Panc1 (cell line): ENCODE measurements at regions not wholly inside any gene's neighbourhood (a gene's known extent, or its start where the extent isn't known, plus 50 kb on each side); places are given as distances from the start of the nearest gene placed in this dataset.

Experiments
- ATAC-seq: fragments of 200-7000 bp; cut with Tn5 transposase; 2 replicates; pipeline ENCODE4 v1.9.1; 2020; ENCODE audit warnings: mild to moderate bottlenecking, moderate library complexity
- BruUV-seq: library from RNA; stranded (reverse); fragments of 400-500 nt; replicated peaks from 2 replicates; lab custom pipeline; 2021; lab: Mats Ljungman, UMichigan
- CTCF ChIA-PET: fragments of 300-600 bp; sonication (Branson Sonifier 250); formaldehyde crosslinking; loops from one replicate; lab custom pipeline; 2022; ENCODE audit warnings: antibody characterized with exemption; lab: Charles Lee
- POLR2A ChIA-PET: fragments of 300-600 bp; sonication (Branson Sonifier 250); formaldehyde crosslinking; loops from one replicate; lab custom pipeline; 2022; ENCODE audit warnings: antibody characterized with exemption; lab: Charles Lee
- DNase-seq: peaks from one replicate; pipeline ENCODE4 v3.0.0-alpha.2; 2010; ENCODE audit warnings: low read depth, low spot score
- H3K27ac ChIP-seq: 2 replicates; pipeline ENCODE4 v1.5.1; 2011; ENCODE audit warnings: mild to moderate bottlenecking, low read length, inconsistent platforms
- H3K27me3 ChIP-seq: fragments of 200-500 bp; sonication (Bioruptor generic); 2 replicates; pipeline ENCODE4 v1.6.0; 2014; ENCODE audit warnings: low read length, inconsistent platforms; ENCODE audit not compliant: control insufficient read depth, insufficient read depth
- H3K36me3 ChIP-seq: fragments of 200-500 bp; sonication (Bioruptor generic); 2 replicates; pipeline ENCODE4 v1.5.1; 2014; ENCODE audit warnings: inconsistent platforms, mild to moderate bottlenecking, low read length, moderate library complexity; ENCODE audit not compliant: control insufficient read depth, insufficient read depth
- H3K4me1 ChIP-seq: 2 replicates; pipeline ENCODE4 v1.5.1; 2011; ENCODE audit warnings: inconsistent platforms, mild to moderate bottlenecking, low read length, moderate library complexity; ENCODE audit not compliant: control insufficient read depth, insufficient read depth
- H3K4me3 ChIP-seq, 2 experiments: 2 replicates each; pipeline ENCODE4 v1.5.1; 2011 to 2012; ENCODE audit warnings: low read depth in 2 of 2, low read length in 2 of 2, mild to moderate bottlenecking in 2 of 2, inconsistent platforms in 1 of 2, moderate library complexity in 1 of 2
- H3K9me3 ChIP-seq: fragments of 200-500 bp; sonication (Bioruptor generic); 2 replicates; pipeline ENCODE4 v1.5.1; 2014; ENCODE audit warnings: low read depth, mild to moderate bottlenecking, inconsistent platforms, low read length, moderate library complexity; ENCODE audit not compliant: control insufficient read depth, insufficient read depth
- CTCF ChIP-seq: fragments of 450-650 bp; IDR thresholded peaks from 2 replicates; pipeline ENCODE4 v1.5.1; 2017; ENCODE audit warnings: mild to moderate bottlenecking
- POLR2AphosphoS5 ChIP-seq: IDR thresholded peaks from 2 replicates; pipeline ENCODE4 v1.6.1; 2012; ENCODE audit warnings: mild to moderate bottlenecking, low read depth, low read length, moderate library complexity
- REST ChIP-seq, 2 experiments: IDR thresholded peaks; 2 replicates each; pipeline ENCODE4 v1.6.1; 2011 to 2012; ENCODE audit warnings: low read depth in 2 of 2, control low read depth in 1 of 2, low read length in 1 of 2, mild to moderate bottlenecking in 1 of 2, moderate library complexity in 1 of 2; ENCODE audit not compliant: insufficient read depth in 1 of 2
- SIN3A ChIP-seq: IDR thresholded peaks from 2 replicates; pipeline ENCODE4 v1.6.1; 2012; ENCODE audit warnings: low read depth, mild to moderate bottlenecking, low read length, moderate library complexity, borderline replicate concordance; ENCODE audit not compliant: insufficient read depth
- TCF7L2 ChIP-seq: IDR thresholded peaks from 2 replicates; pipeline ENCODE4 v1.6.1; 2011; ENCODE audit warnings: mild to moderate bottlenecking, low read depth, low read length, inconsistent platforms
- in situ Hi-C: cut with HindIII; loops from 2 replicates; pipeline ENCODE4 v1.10.0; 2016; ENCODE audit warnings: low sequenced_read_pairs, low pct_unique_long_range_greater_than_20kb
- intact Hi-C: fragments of 100-400 bp; cut with micrococcal nuclease; formaldehyde crosslinking; loops from one replicate; pipeline ENCODE4 v1.10.0; 2022; ENCODE audit not compliant: unreplicated experiment

- Histone ChIP-seq H3K27ac (no peak overlapping the region), H3K4me3 (no peak overlapping the region), H3K4me1 (peaks cover 12% of the 10 kb centered on the region; the same call in 1 of the 2 replicates), H3K9me3 (no peaks in the 10 kb centered on the region), H3K36me3 (no peaks in the 10 kb centered on the region), H3K27me3 (no peaks in the 10 kb centered on the region)
- intact Hi-C loops (no loop called here), in situ Hi-C loops (no loop called here)
- CTCF ChIA-PET = interaction anchor here (0.5 kb wide), 1 partner anchor 1189 kb away, joined by 5 read pairs; no protein-coding TSS in a partner anchor
- TF ChIP-seq REST (IDR thresholded peaks at IDR 0.05; ENCODE audit: insufficient read depth in 1 of 2, low read depth in 2 of 2, low read length in 1 of 2) (no peak), CTCF (no peak), TCF7L2 (no peak), POLR2AphosphoS5 (no peak), SIN3A (no peak)
- ATAC-seq (no peak), DNase-seq (no peak)
- BruUV-seq = no TSS peak
- POLR2A ChIA-PET = no interaction called here
Observed at GRCh38 chr6:1020133-1020532, 291.8 kb upstream of the FOXQ1 start.

GRCh38 chr6:1018041-1018440, 293.9 kb upstream of the FOXQ1 start:
- no peak for TF ChIP-seq POLR2AphosphoS5
- TF ChIP-seq TCF7L2 = no peak
- TF ChIP-seq SIN3A = no peak
- TF ChIP-seq CTCF = no peak
- no peak for TF ChIP-seq REST (IDR thresholded peaks at IDR 0.05; ENCODE audit: insufficient read depth in 1 of 2, low read depth in 2 of 2, low read length in 1 of 2)
- Histone ChIP-seq H3K36me3 (no peaks in the 10 kb centered on the region), H3K27me3 (no peaks in the 10 kb centered on the region), H3K9me3 (no peaks in the 10 kb centered on the region), H3K4me3 (no peak overlapping the region), H3K4me1 (peaks cover 5% of the 10 kb centered on the region; the same call in 1 of the 2 replicates), H3K27ac (no peak overlapping the region)
- DNase-seq = no peak
- ChIA-PET CTCF (no interaction called here), POLR2A (no interaction called here)
- ATAC-seq = no peak
- intact Hi-C loops (no loop called here), in situ Hi-C loops (no loop called here)
- no TSS peak for BruUV-seq
